Transverse colon (tissue), 4 donors: ENCODE measurements at regions not wholly inside any gene's neighbourhood (a gene's known extent, or its start where the extent isn't known, plus 50 kb on each side); places are given as distances from the start of the nearest gene placed in this dataset.

Source experiments
- DNase-seq: peaks from one replicate; pipeline ENCODE4 v3.0.0-alpha.2; 2019
- H3K27ac ChIP-seq, 4 donors: fragments of 200-600 bp; sonication (generic); 2 replicates each; pipeline ENCODE4 v1.5.1; 2016 to 2018; ENCODE audit warnings: inconsistent platforms in 4 of 4
- H3K27me3 ChIP-seq: fragments of 200-600 bp; sonication (generic); 2 replicates; pipeline ENCODE4 v1.5.1; 2017; ENCODE audit warnings: inconsistent platforms
- H3K36me3 ChIP-seq, 4 donors: fragments of 200-600 bp; sonication (generic); 2 replicates each; pipeline ENCODE4 v1.5.1; 2017 to 2019; ENCODE audit warnings: inconsistent platforms in 4 of 4
- H3K4me1 ChIP-seq, 4 donors: fragments of 200-600 bp; sonication (generic); 2 replicates each; pipeline ENCODE4 v1.5.1; 2017 to 2020; ENCODE audit warnings: inconsistent platforms in 4 of 4
- H3K4me3 ChIP-seq, 4 donors: fragments of 200-600 bp; sonication (generic); 1 replicate in 1 of 4; 2 replicates in 3 of 4; pipeline versions ENCODE4 v1.5.1 to v1.6.1; 2017 to 2019; ENCODE audit warnings: inconsistent platforms in 4 of 4
- H3K9me3 ChIP-seq, 2 donors: fragments of 200-600 bp; sonication (generic); 2 replicates each; pipeline ENCODE4 v1.5.1; 2017 to 2019; ENCODE audit warnings: inconsistent platforms in 2 of 2
- CTCF ChIP-seq, 5 experiments: fragments of 200-600 bp in 3 of 5; fragments of 450-650 bp in 2 of 5; sonication (generic) in 3 of 5; IDR thresholded peaks; 1 replicate in 2 of 5; 2 replicates in 3 of 5; pipeline ENCODE4 v1.5.1; 2016 to 2017; ENCODE audit warnings: antibody characterized with exemption in 5 of 5, inconsistent platforms in 3 of 5, mild to moderate bottlenecking in 2 of 5, moderate library complexity in 1 of 5
- EP300 ChIP-seq: sonication (generic); formaldehyde crosslinking; IDR thresholded peaks from one replicate; pipeline ENCODE4 v1.6.1; 2017; ENCODE audit warnings: antibody characterized with exemption, low read depth
- POLR2A ChIP-seq: fragments of 450-650 bp; IDR thresholded peaks from one replicate; pipeline ENCODE4 v1.6.1; 2016; ENCODE audit warnings: antibody characterized with exemption, mild to moderate bottlenecking, moderate library complexity
- POLR2AphosphoS5 ChIP-seq, 3 donors: sonication (generic); formaldehyde crosslinking; IDR thresholded peaks; one replicate each; pipeline ENCODE4 v1.6.1; 2016; ENCODE audit warnings: antibody characterized with exemption in 3 of 3
- WGBS, 2 donors: methylation state at CpG; one replicate each; pipeline ENCODE4 v1.1.5; 2018; ENCODE audit warnings: low coverage in 1 of 2; 5-methylcytosine and 5-hydroxymethylcytosine counted together
- in situ Hi-C, 4 donors: fragments of 200-750 bp; cut with MboI; loops; one replicate each; pipeline versions ENCODE4 v1.15.0 to v1.15.1; 2017; ENCODE audit warnings: low sequenced_read_pairs in 3 of 4, low pct_ligation_motif_present in 1 of 4, low pct_unique_long_range_greater_than_20kb in 1 of 4
- intact Hi-C: fragments of 100-400 bp; cut with DNase I; formaldehyde crosslinking; loops from one replicate; pipeline ENCODE4 v1.15.1; 2023; ENCODE audit warnings: low total_unique reads

- no peaks in the 10 kb centered on the region for H3K27me3 ChIP-seq
- WGBS, 2 donors, result 89 to 93% methylated on average over 2 to 3 of the region's 3 CpGs
- peaks cover 0 to 7% (median 3%) of the 10 kb centered on the region in 4 donors for H3K4me1 ChIP-seq
- no peak overlapping the region for H3K27ac ChIP-seq
- H3K4me3 ChIP-seq, result no peak overlapping the region
- in situ Hi-C loops (loop anchor here in 2 of 4 donors (10.0 kb wide), 1 partner anchor 322 kb away; no protein-coding TSS in a partner anchor), intact Hi-C loops (no loop called here)
- TF ChIP-seq POLR2AphosphoS5 (IDR thresholded peaks at IDR 0.05) (no peak), EP300 (no peak), CTCF (IDR thresholded peaks at IDR 0.05) (no peak)
- DNase-seq, result no peak
- H3K9me3 ChIP-seq, result no peaks in the 10 kb centered on the region
- no peaks in the 10 kb centered on the region for H3K36me3 ChIP-seq
These were observed 302.0 kb upstream of the LYZL1 start for GRCh38 chr10:28986856-28987255.

- Histone ChIP-seq H3K4me1 (peaks cover 0 to 7% (median 3%) of the 10 kb centered on the region in 4 donors), H3K27me3 (no peaks in the 10 kb centered on the region), H3K4me3 (no peak overlapping the region), H3K36me3 (no peaks in the 10 kb centered on the region), H3K9me3 (no peaks in the 10 kb centered on the region), H3K27ac (no peak overlapping the region)
- no peak for DNase-seq
- intact Hi-C loops (no loop called here), in situ Hi-C loops (loop anchor here in 2 of 4 donors (10.0 kb wide), 1 partner anchor 323 kb away; no protein-coding TSS in a partner anchor)
- 78 to 83% methylated on average over 8 to 14 of the region's 14 CpGs for WGBS, 2 donors
- TF ChIP-seq EP300 (no peak), POLR2A (no peak), POLR2AphosphoS5 (IDR thresholded peaks at IDR 0.05) (no peak), CTCF (IDR thresholded peaks at IDR 0.05) (no peak)
These were observed 301.1 kb upstream of the LYZL1 start for GRCh38 chr10:28987555-28988320.

- peaks cover 0 to 7% (median 3%) of the 10 kb centered on the region in 4 donors for H3K4me1 ChIP-seq
- no peak for DNase-seq
- no peak overlapping the region for H3K27ac ChIP-seq
- 80 to 87% methylated on average over 3 to 6 of the region's 6 CpGs for WGBS, 2 donors
- H3K36me3 ChIP-seq, result no peaks in the 10 kb centered on the region
- no peaks in the 10 kb centered on the region for H3K27me3 ChIP-seq
- intact Hi-C loops (no loop called here), in situ Hi-C loops (loop anchor here in 2 of 4 donors (10.0 kb wide), 1 partner anchor 324 kb away; no protein-coding TSS in a partner anchor)
- H3K9me3 ChIP-seq, result no peaks in the 10 kb centered on the region
- TF ChIP-seq EP300 (no peak), CTCF (IDR thresholded peaks at IDR 0.05) (no peak), POLR2AphosphoS5 (IDR thresholded peaks at IDR 0.05) (no peak), POLR2A (no peak)
- H3K4me3 ChIP-seq, result no peak overlapping the region
These were observed 299.9 kb upstream of the LYZL1 start for GRCh38 chr10:28988980-28989379.

- WGBS, 2 donors, result 33 to 53% methylated on average over 2 to 7 of the region's 7 CpGs
- Histone ChIP-seq H3K27me3 (no peaks in the 10 kb centered on the region), H3K36me3 (no peaks in the 10 kb centered on the region), H3K4me1 (no peaks in the 10 kb centered on the region), H3K27ac (no peak overlapping the region), H3K9me3 (no peaks in the 10 kb centered on the region), H3K4me3 (no peak overlapping the region)
- peak; percentile 35 for DNase-seq
- intact Hi-C loops (loop anchor here (5.0 kb wide), 1 partner anchor 324 kb away; no protein-coding TSS in a partner anchor), in situ Hi-C loops (loop anchor here in 3 of 4 donors (5.0 to 10.0 kb wide), 3 partner anchors 307 to 324 kb away; partner anchors contain the start of gene BAMBI (in 1 of the 3))
- no peak for TF ChIP-seq EP300
- peak; percentile 58 to 69 (median 63) for TF ChIP-seq CTCF (IDR thresholded peaks at IDR 0.05)
These were observed 297.3 kb upstream of the LYZL1 start for GRCh38 chr10:28991333-28992270.
